GM18909 (cell line): ENCODE measurements at regions not wholly inside any gene's neighbourhood (a gene's known extent, or its start where the extent isn't known, plus 50 kb on each side); places are given as distances from the start of the nearest gene placed in this dataset.

Experiments used
- ATAC-seq: cut with Tn5 transposase; IDR thresholded peaks from one replicate; pipeline ENCODE4 v1.9.1; 2021; ENCODE audit warnings: mild to moderate bottlenecking; ENCODE audit not compliant: unreplicated experiment, poor library complexity

DNA sequence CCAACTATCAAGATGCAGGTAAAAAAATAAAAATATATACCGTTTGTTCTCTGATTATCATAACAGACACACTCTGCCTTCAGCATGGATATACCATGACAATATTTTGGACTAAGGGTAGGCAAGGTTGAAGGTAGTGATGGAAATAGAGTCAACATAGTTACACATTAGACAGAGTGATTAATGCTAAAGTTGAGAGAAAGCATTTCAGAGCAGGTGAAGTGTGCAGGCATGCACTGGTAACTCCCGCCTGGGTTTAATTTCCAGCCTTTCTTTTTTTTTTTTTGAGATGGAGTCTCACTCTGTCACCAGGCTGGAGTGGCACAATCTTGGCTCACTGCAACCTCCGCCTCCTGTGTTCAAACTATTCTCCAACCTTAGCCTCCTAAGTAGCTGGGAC lies 458.5 kb downstream of the TLR4 start:
- ATAC-seq = no peak

- ATAC-seq = no peak
Measured at GRCh38 chr9:118163751-118164150, 459.5 kb downstream of the TLR4 start.

DNA sequence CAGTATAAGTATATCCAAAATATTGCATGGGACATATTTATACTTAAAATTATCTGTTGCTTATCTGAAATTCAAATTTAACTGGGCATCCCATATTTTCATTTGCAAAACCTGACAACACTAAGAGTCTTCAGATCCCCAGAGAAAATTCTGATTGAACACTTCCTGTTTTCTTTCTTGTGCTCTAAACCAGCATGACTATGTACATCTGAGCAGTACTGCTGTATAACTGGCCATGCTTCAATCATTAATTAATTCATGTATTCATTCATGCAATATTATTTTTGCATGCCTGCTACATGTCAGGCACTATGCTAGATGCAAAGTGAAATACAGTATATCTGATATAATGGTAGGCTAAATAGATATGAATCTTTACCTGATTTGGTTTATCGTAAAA lies 461.2 kb downstream of the TLR4 start:
- no peak for ATAC-seq

DNA sequence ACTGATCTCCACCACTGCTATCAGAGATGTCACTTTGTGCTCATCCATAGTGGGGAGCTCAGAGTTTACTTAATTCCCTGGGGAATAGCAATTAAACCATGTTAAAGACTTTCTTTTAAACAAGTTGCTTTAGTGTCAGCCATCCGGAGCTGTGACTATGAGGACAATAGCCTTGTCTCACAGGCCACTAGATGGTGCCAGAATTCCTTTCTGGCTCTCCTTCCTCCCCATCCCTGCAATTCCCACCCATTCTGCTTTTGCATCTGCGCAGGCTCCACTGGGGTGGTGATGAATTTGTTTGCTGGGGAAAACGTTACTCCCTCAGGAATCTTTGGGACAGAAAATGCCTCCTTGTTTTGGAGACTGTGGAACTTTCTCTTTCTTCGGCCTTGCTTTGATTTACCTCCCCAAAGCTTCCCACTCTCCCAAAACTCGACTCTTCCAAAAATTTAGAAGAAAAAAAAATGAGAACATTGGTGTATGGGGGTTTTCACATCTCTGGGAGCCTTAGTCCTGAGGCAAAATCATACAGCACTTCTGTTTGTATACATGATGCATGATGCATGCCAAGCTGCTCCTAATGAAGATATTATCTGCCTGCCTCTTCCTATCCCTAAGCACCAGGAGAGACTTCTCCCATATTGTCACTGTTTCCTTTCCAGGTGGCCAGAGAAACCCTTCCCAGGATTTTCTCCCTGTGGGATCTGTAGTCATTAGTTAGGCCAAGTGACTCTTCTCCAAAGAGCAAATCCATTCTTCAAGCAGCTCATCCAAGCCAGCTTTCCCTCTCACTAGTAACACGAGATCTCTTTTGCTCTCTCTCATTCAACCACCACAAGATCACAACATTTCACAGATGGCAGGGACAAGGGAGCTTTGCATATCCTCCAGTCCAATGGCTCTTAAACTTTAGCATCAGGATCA lies 466.1 kb downstream of the TLR4 start:
- ATAC-seq = no peak

DNA sequence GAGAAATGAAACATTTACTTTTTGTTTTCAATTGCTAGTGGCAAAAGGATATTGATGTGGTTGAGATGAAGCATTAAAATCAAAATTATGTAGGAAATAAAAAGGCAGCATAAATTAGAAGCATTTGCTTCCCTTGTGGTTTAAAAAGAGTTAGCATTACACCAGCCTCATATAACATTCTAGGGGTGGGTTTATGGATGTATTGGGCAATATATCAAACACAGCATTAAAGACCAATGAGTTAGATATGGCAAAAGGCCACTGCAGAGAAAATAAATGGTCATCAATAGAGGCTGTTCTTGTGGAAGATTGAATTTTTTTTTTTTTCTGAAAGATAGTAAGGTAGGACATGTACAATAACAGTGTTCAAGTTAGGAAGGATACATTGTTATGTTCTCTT lies 473.0 kb downstream of the TLR4 start:
- no peak for ATAC-seq

GRCh38 chr9:118183576-118183975 lies 479.4 kb downstream of the TLR4 start:
- no peak for ATAC-seq

GRCh38 chr9:118187408-118187807 lies 483.2 kb downstream of the TLR4 start:
- no peak for ATAC-seq

- no peak for ATAC-seq
Measured at GRCh38 chr9:118189615-118190014, 485.4 kb downstream of the TLR4 start.

GRCh38 chr9:118192807-118193206 lies 488.6 kb downstream of the TLR4 start:
- no peak for ATAC-seq

DNA sequence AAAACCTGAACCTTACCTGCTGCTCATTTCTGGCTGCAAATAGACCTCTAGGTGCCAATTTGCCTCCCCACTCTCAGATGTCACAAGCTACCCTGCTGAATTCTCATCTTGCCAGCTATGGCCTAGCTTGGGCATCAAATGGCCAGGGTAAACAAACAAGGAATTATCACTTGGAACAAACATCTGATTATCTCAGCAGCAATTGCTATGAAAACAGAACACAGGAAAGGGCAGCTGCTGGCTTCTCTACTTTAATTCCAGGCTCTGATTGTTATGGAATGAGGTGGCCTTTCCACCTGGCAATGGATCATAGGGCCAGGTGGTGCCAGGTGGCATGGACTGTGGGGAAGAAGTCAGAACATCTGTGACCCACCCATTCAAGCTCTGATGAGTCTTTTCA lies 505.1 kb downstream of the TLR4 start:
- no peak for ATAC-seq

DNA sequence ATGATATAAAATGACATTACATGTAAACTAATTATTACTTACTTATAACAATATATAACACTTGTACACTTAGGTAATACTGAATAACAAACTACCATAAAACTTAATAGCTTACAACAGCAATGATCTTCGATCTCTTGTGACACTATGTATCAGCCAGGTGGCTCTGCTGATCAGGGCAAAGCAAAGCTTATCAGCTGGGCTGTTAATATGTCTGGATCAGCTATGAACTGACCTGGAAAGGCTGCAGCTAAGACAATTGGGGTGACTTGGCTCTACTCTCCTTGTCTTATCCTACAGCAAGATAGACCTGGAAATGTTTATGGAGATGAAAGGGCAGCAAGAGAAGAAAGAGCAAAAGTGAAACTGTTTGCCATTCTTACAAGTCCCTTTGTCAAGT lies 511.3 kb downstream of the TLR4 start:
- no peak for ATAC-seq

DNA sequence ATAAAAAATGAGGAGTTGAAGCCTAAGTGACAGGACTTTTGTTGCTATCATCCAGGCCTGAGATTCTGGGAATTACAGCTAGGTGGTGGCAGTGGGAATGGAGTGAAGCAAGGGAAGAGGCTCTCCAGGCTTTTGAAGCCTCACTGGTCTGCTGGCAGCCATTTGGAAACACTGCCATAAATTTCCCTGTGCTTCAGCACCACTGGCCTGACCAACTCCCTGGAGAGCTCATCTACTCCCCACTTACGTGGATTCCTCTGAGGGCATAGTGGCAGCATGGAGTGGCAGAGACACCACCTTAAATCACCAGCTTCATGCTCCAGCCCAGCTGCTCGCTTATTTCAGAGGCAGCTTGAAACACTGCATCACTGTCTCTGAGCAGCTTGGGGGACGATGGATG lies 518.2 kb downstream of the TLR4 start:
- no peak for ATAC-seq

- no peak for ATAC-seq
Measured at GRCh38 chr9:118223111-118223510, 518.9 kb downstream of the TLR4 start.

- ATAC-seq = no peak
Measured at GRCh38 chr9:118230329-118230728, 526.1 kb downstream of the TLR4 start.

- ATAC-seq = no peak
Measured at GRCh38 chr9:118236625-118237024, 532.4 kb downstream of the TLR4 start.

DNA sequence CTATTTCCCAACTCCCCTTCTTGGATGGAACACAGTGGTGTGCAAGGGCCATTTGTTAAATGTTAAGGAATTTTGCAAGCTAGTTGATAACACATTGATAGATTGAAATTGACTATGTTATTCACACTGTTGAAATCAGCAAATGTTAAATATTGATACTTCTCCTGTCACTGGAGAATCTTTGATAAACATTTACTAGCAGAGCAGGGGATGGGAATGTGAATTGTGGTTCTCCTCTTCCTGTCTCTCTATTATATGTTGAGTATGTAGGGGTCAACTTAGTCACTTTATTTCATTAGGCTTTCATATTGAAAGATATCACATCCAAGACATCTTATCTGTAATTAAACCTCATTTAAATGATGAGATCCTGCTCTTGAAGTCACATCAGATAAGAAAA lies 533.9 kb downstream of the TLR4 start:
- no peak for ATAC-seq

DNA sequence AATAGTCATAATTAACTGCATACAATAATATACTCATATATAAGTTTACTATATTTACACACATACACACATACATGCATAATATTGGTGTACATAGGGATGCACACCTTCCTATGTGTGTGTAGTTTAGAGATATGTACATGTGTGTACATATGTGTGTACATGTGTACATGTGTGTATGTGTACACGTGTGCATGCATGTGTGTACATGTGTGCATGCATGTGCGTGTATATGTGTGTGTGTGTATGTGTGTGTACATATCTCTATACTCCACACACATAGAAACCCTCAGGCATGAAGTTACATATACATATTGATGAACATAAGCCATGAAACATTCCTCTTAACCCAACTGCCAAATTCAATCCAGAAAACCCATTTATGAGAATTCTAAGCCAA lies 547.8 kb downstream of the TLR4 start:
- ATAC-seq = no peak

DNA sequence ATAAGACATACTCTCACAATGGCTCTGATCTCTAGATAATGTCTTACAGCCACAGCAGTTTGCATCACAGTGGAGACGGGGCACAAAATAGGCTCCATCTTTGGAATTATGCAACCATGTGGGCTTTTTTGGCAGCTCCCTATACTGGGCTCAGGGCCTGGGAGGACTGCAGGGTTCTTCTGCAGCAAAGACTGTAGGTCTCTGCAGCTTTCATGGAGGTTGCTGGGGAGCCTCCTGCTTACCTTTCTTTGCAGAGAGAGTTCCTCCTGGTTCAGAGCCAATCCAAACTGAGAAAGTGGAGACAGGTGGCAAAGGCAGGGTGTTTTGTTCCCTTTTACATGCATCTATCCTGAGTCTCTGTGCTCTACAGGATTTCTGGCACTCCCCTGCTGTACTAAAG lies 558.0 kb downstream of the TLR4 start:
- no peak for ATAC-seq

DNA sequence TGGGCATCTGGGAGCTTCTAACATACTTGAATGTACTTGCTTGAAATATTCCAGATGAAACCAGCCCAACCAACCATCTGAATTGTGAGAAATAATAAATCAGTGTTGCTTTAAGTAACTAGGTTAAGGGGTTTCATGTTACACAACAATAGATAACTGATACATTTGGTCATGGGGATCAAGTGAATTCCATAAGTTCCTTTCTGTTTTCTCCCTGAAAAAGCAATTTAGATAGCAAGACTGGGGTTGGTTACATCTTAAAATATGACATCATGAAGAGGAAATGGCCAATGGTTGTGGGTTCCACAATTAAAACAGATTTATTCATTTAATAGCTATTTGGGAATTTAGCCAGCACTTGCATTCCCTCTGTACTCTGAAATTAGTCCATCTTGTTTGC lies 559.7 kb downstream of the TLR4 start:
- no peak for ATAC-seq

DNA sequence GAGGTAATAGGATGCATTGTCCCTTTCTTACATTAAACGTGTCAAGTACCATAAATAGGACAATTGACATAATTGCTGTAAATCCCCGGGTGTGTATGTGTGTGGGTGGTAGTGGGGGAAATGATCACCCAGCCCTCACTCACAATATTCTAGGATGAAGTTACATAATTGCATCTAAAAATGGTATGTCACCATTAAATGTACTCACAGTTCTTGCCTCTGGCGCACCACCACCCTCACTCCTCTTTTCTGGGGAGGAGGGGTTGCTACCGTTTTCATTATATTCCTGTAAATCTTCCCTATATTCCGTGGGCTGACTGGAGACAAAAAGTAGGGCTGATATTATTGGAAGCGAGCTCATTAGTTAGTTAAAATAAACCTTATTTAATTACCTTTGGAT lies 563.8 kb downstream of the TLR4 start:
- ATAC-seq = no peak

DNA sequence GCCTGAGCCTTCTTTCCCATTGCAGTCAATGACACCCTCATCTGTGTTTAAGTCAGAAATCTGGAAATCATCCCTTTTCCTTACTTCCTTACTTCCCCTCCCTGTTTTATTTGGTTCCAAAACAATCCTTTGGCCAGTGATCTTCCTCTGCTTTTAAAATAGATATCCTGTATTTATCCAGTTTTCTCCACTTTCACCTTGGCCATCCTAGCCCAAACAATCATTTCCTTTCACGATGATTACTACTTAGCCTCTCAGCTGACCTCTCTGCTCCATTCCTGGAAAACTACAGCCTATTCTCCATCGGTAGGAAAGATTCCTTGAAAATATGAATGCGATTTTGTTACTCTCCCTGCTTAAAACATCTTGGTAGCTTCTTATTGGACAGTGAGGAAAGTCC lies 565.4 kb downstream of the TLR4 start:
- ATAC-seq = no peak

- no peak for ATAC-seq
Measured at GRCh38 chr9:118271331-118271730, 567.1 kb downstream of the TLR4 start.
